ENCODE measurements at regions not wholly inside any gene's neighbourhood (a gene's known extent, or its start where the extent isn't known, plus 50 kb on each side); places are given as distances from the start of the nearest gene placed in this dataset.
"Not testable (repeated sequence)": the region's sequence is repeated elsewhere in the genome, so short reads cannot be mapped to it uniquely, and the experiment has no call there.

DNA sequence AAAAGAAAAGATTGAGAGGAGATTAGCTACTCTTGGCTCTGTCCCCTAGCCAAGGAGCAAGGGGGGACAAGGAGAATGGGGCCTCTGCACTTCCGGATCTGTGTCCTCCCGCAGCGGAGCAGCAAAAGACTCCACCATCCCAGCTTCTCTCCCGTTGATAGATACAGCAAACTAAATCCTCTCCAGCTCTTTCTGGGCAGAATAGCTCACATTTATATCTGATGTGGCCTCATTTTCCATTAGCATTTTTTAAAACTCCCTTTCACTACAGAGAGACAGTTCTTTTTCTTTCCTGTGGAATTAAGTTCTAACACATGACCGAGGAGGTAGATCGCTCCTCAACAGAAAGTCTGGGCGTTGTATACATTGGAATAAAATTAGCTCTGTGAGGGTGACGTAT lies 260.9 kb upstream of the SOX4 start:
- DNase-seq, result no peak
- Histone ChIP-seq H3K27me3 (ENCODE audit: control insufficient read depth, insufficient read depth, low read length) (no peaks in the 10 kb centered on the region), H3K36me3 (ENCODE audit: control insufficient read depth, insufficient read depth, low read length) (no peaks in the 10 kb centered on the region), H3K4me3 (ENCODE audit: low read length) (no peak overlapping the region), H3K27ac (ENCODE audit: low read length) (no peak overlapping the region), H3K4me1 (ENCODE audit: control insufficient read depth, insufficient read depth, low read length) (no peaks in the 10 kb centered on the region), H3K9me3 (ENCODE audit: control insufficient read depth, low read depth, low read length) (peaks cover 5% of the 10 kb centered on the region)
- WGBS (ENCODE audit: insufficient coverage, low lambda C conversion rate), result 90% methylated on average over 3 of the region's 8 CpGs

DNA sequence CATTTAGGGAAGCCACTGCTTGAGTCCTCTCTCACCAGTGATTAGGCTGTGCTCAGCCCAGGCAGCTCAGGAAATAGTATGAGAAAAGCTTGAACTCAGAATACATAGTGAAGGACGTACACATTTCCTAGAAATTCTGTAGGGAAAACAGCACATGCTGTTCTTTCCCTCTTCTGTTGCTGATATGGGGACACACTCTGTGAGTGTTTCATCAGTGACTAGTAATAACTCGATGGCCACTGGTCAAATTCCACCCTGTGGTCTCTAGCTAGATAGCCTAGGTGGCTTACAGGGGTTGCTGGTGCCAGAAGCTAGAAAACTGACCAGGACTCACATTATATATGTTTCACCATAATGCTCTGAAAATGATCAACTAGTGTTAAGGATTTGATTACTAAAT lies 259.8 kb upstream of the SOX4 start:
- no peak for DNase-seq
- WGBS (ENCODE audit: insufficient coverage, low lambda C conversion rate), result no CpG with 5 or more reads among the region's 2 CpGs
- H3K4me1 ChIP-seq (ENCODE audit: control insufficient read depth, insufficient read depth, low read length), result no peaks in the 10 kb centered on the region
- no peak overlapping the region for H3K4me3 ChIP-seq (ENCODE audit: low read length)
- H3K36me3 ChIP-seq (ENCODE audit: control insufficient read depth, insufficient read depth, low read length), result no peaks in the 10 kb centered on the region
- no peaks in the 10 kb centered on the region for H3K27me3 ChIP-seq (ENCODE audit: control insufficient read depth, insufficient read depth, low read length)
- H3K27ac ChIP-seq (ENCODE audit: low read length), result no peak overlapping the region
- H3K9me3 ChIP-seq (ENCODE audit: control insufficient read depth, low read depth, low read length), result peaks cover 5% of the 10 kb centered on the region

DNA sequence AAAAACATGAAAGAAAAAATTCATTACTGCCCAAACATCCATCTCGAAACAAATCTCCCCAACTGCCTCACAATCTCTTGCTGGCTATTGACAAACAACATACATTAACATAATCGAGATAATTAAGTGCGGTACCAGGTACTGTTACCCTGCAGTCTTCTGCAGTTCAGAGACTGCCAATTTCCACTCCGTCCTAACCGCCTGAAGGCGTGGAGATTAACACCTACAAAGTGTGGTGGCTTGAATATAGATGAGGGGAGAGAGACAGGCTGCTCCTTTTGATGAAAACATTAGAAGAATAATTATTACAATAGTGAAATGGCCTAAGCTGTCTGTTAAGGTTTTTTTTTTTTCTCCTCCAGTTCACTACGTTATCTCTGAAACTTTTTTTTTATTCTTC lies 258.9 kb upstream of the SOX4 start:
- DNase-seq, result no peak
- 100% methylated on average over 1 of the region's 7 CpGs for WGBS (ENCODE audit: insufficient coverage, low lambda C conversion rate)
- H3K9me3 ChIP-seq (ENCODE audit: control insufficient read depth, low read depth, low read length), result peaks cover 5% of the 10 kb centered on the region
- H3K27ac ChIP-seq (ENCODE audit: low read length), result no peak overlapping the region
- H3K27me3 ChIP-seq (ENCODE audit: control insufficient read depth, insufficient read depth, low read length), result no peaks in the 10 kb centered on the region
- no peaks in the 10 kb centered on the region for H3K4me1 ChIP-seq (ENCODE audit: control insufficient read depth, insufficient read depth, low read length)
- no peaks in the 10 kb centered on the region for H3K36me3 ChIP-seq (ENCODE audit: control insufficient read depth, insufficient read depth, low read length)
- H3K4me3 ChIP-seq (ENCODE audit: low read length), result no peak overlapping the region

DNA sequence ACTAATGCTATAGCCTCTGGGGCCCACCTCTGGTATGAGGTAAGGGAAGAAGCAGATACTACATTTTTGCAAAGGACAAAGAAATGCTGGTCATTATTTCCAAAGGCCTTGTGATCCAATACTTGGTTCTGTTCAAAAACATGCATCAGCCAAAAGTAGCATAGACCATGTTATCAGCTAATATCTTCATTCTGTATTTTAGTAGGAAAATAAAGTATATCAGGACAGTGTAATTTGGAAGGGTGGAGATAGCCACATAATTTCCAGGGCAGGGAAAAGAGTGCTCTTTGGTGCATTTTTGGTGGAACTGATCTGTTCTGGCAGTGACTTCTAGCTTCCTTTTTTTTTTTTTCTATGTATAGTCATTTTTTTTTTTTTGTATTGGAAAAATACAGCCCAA lies 258.0 kb upstream of the SOX4 start:
- peaks cover 5% of the 10 kb centered on the region for H3K9me3 ChIP-seq (ENCODE audit: control insufficient read depth, low read depth, low read length)
- no peaks in the 10 kb centered on the region for H3K27me3 ChIP-seq (ENCODE audit: control insufficient read depth, insufficient read depth, low read length)
- no peak for DNase-seq
- H3K4me1 ChIP-seq (ENCODE audit: control insufficient read depth, insufficient read depth, low read length), result no peaks in the 10 kb centered on the region
- no peaks in the 10 kb centered on the region for H3K36me3 ChIP-seq (ENCODE audit: control insufficient read depth, insufficient read depth, low read length)
- H3K4me3 ChIP-seq (ENCODE audit: low read length), result no peak overlapping the region
- no peak overlapping the region for H3K27ac ChIP-seq (ENCODE audit: low read length)

DNA sequence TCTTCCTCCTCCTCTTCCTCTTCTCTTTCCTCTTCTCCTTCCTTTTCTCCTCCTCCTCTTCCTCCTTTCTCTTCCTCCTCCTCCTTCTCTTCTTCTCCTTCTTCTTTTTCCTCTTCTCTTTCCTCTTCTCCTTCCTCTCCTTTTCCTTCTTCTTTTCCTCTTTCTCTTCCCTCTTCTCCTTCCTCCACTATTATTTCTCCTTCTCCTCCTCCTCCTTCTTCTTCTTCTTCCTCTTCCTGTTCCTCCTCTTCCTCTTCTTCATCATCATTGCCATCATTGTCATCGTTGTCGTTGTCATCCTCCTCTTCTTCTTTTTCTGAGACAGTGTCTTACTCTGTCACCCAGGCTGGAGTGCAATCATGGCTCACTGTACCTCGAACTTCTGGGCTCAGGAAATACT lies 256.3 kb upstream of the SOX4 start:
- Histone ChIP-seq H3K9me3 (ENCODE audit: control insufficient read depth, low read depth, low read length) (peaks cover 5% of the 10 kb centered on the region), H3K36me3 (ENCODE audit: control insufficient read depth, insufficient read depth, low read length) (no peaks in the 10 kb centered on the region)
- 50% methylated on average over 2 of the region's 3 CpGs for WGBS (ENCODE audit: insufficient coverage, low lambda C conversion rate)

DNA sequence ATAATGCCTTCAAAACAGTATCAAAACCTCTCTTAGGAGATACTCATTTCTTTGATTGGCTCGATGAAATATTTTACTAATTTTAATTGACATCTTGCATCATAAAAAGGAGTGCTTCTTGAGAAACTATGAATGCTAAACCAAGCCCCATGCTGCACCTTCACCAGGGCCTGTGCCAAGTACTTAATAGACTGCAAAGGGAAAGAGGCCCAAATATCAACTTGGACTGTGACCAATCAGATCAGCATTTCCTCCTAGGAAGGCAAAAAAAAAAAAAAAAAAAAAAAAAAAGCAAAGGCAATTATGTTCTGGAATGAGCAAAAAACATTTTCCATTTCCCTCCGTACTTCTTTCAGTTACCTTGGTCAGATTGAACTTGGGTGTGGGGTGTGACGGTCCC lies 253.0 kb upstream of the SOX4 start:
- H3K9me3 ChIP-seq (ENCODE audit: control insufficient read depth, low read depth, low read length), result peaks cover 5% of the 10 kb centered on the region
- WGBS (ENCODE audit: insufficient coverage, low lambda C conversion rate), result no CpG with 5 or more reads among the region's 3 CpGs
- no peaks in the 10 kb centered on the region for H3K36me3 ChIP-seq (ENCODE audit: control insufficient read depth, insufficient read depth, low read length)
- no peak overlapping the region for H3K27ac ChIP-seq (ENCODE audit: low read length)
- no peak overlapping the region for H3K4me3 ChIP-seq (ENCODE audit: low read length)
- DNase-seq, result no peak
- no peaks in the 10 kb centered on the region for H3K4me1 ChIP-seq (ENCODE audit: control insufficient read depth, insufficient read depth, low read length)
- H3K27me3 ChIP-seq (ENCODE audit: control insufficient read depth, insufficient read depth, low read length), result no peaks in the 10 kb centered on the region

More for the DNA sequence above, 256.3 kb upstream of the SOX4 start:
- DNase-seq, result no peak
- H3K4me3 ChIP-seq (ENCODE audit: low read length), result no peak overlapping the region
- no peak overlapping the region for H3K27ac ChIP-seq (ENCODE audit: low read length)
- H3K4me1 ChIP-seq (ENCODE audit: control insufficient read depth, insufficient read depth, low read length), result no peaks in the 10 kb centered on the region
- H3K27me3 ChIP-seq (ENCODE audit: control insufficient read depth, insufficient read depth, low read length), result no peaks in the 10 kb centered on the region

DNA sequence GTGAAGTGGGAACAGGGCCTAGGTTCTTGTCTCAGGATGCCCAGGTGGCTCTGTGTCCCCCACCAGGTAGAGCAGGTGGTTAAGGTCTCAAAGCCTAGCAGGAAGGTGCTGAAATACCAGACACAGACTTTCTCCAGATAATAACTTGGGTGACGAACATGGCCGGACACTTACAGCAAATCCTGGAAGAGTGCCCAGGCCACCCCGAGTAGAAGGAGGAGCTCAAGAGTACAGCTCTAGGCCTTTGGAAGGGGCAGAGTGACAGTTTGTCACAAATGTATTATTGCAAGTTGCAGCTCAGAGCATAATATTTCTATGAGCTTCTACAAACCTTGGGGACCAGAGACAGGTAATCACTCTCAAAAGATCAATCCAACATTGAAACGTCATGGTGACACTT lies 251.6 kb upstream of the SOX4 start:
- H3K36me3 ChIP-seq (ENCODE audit: control insufficient read depth, insufficient read depth, low read length), result no peaks in the 10 kb centered on the region
- H3K4me3 ChIP-seq (ENCODE audit: low read length), result no peak overlapping the region
- no CpG with 5 or more reads among the region's 4 CpGs for WGBS (ENCODE audit: insufficient coverage, low lambda C conversion rate)
- no peak overlapping the region for H3K27ac ChIP-seq (ENCODE audit: low read length)
- no peaks in the 10 kb centered on the region for H3K4me1 ChIP-seq (ENCODE audit: control insufficient read depth, insufficient read depth, low read length)
- H3K27me3 ChIP-seq (ENCODE audit: control insufficient read depth, insufficient read depth, low read length), result no peaks in the 10 kb centered on the region
- peaks cover 4% of the 10 kb centered on the region for H3K9me3 ChIP-seq (ENCODE audit: control insufficient read depth, low read depth, low read length)
- no peak for DNase-seq

DNA sequence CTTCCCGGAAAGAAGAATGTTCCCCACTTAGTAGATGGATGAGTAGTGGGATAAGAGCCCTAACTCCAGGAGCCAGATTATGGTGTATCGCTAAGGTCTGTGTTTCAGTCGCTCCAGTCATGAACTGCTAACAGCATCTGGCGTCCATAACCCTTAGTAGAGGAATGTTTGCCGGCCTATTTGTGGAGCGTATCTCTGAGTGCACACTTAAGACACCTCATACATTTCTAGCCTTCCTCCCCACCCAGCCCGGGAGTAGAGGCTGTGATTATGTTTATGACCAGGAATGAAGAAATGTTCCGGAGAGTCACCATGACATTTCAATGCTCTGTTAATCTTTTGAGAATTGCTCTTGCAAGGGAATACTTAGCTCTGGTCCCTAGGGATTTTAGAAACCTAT lies 251.1 kb upstream of the SOX4 start:
- H3K27me3 ChIP-seq (ENCODE audit: control insufficient read depth, insufficient read depth, low read length), result no peaks in the 10 kb centered on the region
- no peaks in the 10 kb centered on the region for H3K36me3 ChIP-seq (ENCODE audit: control insufficient read depth, insufficient read depth, low read length)
- no peak for DNase-seq
- no peaks in the 10 kb centered on the region for H3K4me1 ChIP-seq (ENCODE audit: control insufficient read depth, insufficient read depth, low read length)
- no peak overlapping the region for H3K4me3 ChIP-seq (ENCODE audit: low read length)
- H3K27ac ChIP-seq (ENCODE audit: low read length), result no peak overlapping the region
- no peaks in the 10 kb centered on the region for H3K9me3 ChIP-seq (ENCODE audit: control insufficient read depth, low read depth, low read length)
- WGBS (ENCODE audit: insufficient coverage, low lambda C conversion rate), result no CpG with 5 or more reads among the region's 8 CpGs

DNA sequence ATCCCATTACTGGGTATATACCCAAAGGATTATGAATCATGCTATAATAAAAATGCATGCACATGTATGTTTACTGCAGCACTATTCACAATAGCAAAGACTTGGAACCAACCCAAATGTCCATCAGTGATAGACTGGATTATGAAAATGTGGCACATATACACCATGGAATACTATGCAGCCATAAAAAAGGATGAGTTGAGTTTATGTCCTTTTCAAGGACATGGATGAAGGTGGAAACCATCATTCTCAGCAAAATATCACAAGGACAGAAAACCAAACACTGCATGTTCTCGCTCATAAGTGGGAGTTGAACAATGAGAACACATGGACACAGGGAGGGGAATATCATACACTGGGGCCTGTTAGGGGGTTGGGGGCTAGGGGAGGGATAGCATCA lies 247.8 kb upstream of the SOX4 start:
- H3K27me3 ChIP-seq (ENCODE audit: control insufficient read depth, insufficient read depth, low read length); H3K4me3 ChIP-seq (ENCODE audit: low read length); H3K27ac ChIP-seq (ENCODE audit: low read length); DNase-seq; H3K4me1 ChIP-seq (ENCODE audit: control insufficient read depth, insufficient read depth, low read length); H3K36me3 ChIP-seq (ENCODE audit: control insufficient read depth, insufficient read depth, low read length); H3K9me3 ChIP-seq (ENCODE audit: control insufficient read depth, low read depth, low read length): not testable (repeated sequence)
- WGBS (ENCODE audit: insufficient coverage, low lambda C conversion rate), result no CpG with 5 or more reads among the region's 1 CpG

DNA sequence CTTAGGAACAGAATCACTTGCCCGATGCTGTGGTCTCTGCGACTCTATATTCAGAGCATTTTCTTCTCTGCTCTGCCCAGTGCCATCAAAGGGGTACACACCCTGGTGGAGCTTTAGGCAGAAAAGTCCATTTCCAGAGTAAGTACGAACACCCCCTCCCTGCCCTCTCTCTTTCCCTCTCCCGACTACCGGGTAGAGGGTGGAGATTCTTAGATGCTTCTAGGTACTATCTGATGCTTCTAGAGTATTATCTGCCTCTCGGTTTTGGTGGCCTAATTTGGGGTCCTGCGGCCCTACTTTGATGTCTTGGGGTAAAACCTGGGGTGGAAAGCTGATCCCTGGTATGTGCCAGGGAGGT lies 245.4 kb upstream of the SOX4 start:
- H3K4me3 ChIP-seq (ENCODE audit: low read length), result no peak overlapping the region
- H3K36me3 ChIP-seq (ENCODE audit: control insufficient read depth, insufficient read depth, low read length), result no peaks in the 10 kb centered on the region
- no peaks in the 10 kb centered on the region for H3K4me1 ChIP-seq (ENCODE audit: control insufficient read depth, insufficient read depth, low read length)
- 100% methylated on average over 2 of the region's 7 CpGs for WGBS (ENCODE audit: insufficient coverage, low lambda C conversion rate)
- no peak overlapping the region for H3K27ac ChIP-seq (ENCODE audit: low read length)
- H3K27me3 ChIP-seq (ENCODE audit: control insufficient read depth, insufficient read depth, low read length), result no peaks in the 10 kb centered on the region
- DNase-seq, result no peak
- H3K9me3 ChIP-seq (ENCODE audit: control insufficient read depth, low read depth, low read length), result no peaks in the 10 kb centered on the region

DNA sequence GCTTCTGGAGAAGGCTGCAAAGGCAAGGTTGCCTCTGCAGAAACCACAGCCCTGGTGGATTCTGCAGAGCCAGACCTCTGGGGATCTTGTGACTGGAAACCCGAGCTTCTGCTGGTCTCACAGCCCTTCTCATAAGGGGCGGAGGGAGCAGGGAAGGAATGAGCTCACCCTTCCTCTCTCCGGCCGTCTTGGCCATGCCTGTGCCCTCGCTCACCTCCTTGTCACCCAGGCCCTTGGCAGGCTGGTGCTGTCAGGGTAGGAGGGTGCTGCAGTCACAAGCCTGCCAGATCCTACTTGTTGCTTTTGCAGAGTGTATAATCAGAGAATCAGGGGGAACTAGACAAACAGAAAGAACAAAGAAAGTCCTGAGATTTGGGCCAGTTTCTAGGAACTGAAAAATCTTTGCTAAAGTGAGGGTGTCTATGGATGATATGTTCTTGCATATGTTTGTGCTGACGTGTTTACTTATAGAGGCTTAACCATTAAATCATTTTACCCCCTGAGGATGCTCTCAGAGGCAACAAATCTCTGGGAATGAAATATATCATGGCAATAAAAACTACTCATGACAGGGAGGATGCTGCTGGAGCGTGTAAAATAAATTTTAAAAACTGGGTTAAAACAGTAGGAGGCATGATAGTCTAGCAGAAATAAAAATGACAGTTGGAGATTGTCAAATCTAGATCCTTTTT lies 244.9 kb upstream of the SOX4 start:
- no peak overlapping the region for H3K27ac ChIP-seq (ENCODE audit: low read length)

More for the DNA sequence above, 244.9 kb upstream of the SOX4 start:
- H3K9me3 ChIP-seq (ENCODE audit: control insufficient read depth, low read depth, low read length), result no peaks in the 10 kb centered on the region
- no peak overlapping the region for H3K4me3 ChIP-seq (ENCODE audit: low read length)
- H3K36me3 ChIP-seq (ENCODE audit: control insufficient read depth, insufficient read depth, low read length), result no peaks in the 10 kb centered on the region
- WGBS (ENCODE audit: insufficient coverage, low lambda C conversion rate), result 80% methylated on average over 1 of the region's 7 CpGs
- no peaks in the 10 kb centered on the region for H3K4me1 ChIP-seq (ENCODE audit: control insufficient read depth, insufficient read depth, low read length)
- no peak for DNase-seq
- H3K27me3 ChIP-seq (ENCODE audit: control insufficient read depth, insufficient read depth, low read length), result no peaks in the 10 kb centered on the region

Data from large intestine (tissue), 3 donors.